ENCODE measurements at regions not wholly inside any gene's neighbourhood (a gene's known extent, or its start where the extent isn't known, plus 50 kb on each side); places are given as distances from the start of the nearest gene placed in this dataset.

DNA sequence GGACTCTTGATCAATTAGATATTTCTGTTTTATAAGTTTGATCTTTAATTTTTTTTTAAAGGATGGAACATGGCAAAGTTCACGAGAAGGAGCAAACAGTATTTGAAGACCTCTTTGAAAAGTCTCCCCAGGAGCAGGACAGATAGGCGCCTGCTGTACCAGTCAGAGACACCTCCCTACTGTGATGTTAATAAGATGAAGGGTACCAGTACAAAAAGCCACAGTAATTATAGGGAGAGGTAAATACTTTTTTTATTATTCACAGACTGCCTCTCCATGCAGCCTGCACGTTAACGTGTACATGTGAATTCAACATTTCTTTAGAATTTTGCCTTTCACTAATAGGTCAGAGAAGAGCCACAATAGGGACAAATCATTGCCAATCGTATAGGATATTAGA, 146.5 kb upstream of the CDH6 start (continued):
- no peak for TF ChIP-seq CHD7 (IDR thresholded peaks at IDR 0.05; ENCODE audit: insufficient replicate concordance, low read length)
- no peak for TF ChIP-seq RNF2 (IDR thresholded peaks at IDR 0.05; ENCODE audit: borderline replicate concordance, low read depth, low read length, missing control alignments, poor library complexity, severe bottlenecking)
- TF ChIP-seq CBX8 (IDR thresholded peaks at IDR 0.05; ENCODE audit: borderline replicate concordance, low read depth, low read length): no peak
- no peak for TF ChIP-seq USF2 (IDR thresholded peaks at IDR 0.05; ENCODE audit: low read length)
- no peak for TF ChIP-seq EGR1 (IDR thresholded peaks at IDR 0.05; ENCODE audit: borderline replicate concordance, low read depth, low read length)
- TF ChIP-seq CBX5 (IDR thresholded peaks at IDR 0.05; ENCODE audit: low read depth, low read length): no peak
- TF ChIP-seq SRF (IDR thresholded peaks at IDR 0.05; ENCODE audit: low read depth, low read length): no peak

Data from H1 (cell line).